ENCODE measurements at regions not wholly inside any gene's neighbourhood (a gene's known extent, or its start where the extent isn't known, plus 50 kb on each side); places are given as distances from the start of the nearest gene placed in this dataset.
"Not testable (repeated sequence)": the region's sequence is repeated elsewhere in the genome, so short reads cannot be mapped to it uniquely, and the experiment has no call there.

DNA sequence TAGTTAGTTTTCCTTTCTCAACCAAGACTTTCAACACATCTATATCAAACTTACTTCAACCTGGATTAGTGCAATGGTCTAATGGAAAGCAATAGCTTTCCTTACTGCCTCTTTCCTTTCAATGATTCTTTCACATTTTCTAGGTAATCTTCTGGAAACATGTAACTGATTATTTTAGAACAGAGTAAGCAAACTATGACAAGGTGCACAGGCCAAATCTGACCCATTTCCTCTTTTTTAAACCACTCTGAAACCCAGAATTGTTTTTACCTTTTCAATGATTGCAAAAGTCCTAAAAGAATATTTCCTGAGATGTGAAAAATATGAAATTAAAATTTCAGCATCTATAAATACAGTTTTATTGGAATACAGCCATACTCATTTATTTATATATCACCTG, 81.6 kb upstream of the TMTC2 start:
- H3K27ac ChIP-seq (ENCODE audit: low read depth, low read length), result no peak overlapping the region
- no peak for DNase-seq
- POLR2A ChIA-PET, result no interaction called here
- no peak overlapping the region for H3K4me3 Mint-ChIP-seq
- H3K27me3 Mint-ChIP-seq, result no peaks in the 10 kb centered on the region
- peaks cover 0 to 5% (median 2%) of the 10 kb centered on the region in 5 donors for H3K9me3 Mint-ChIP-seq
- H3K9me3 ChIP-seq (ENCODE audit: low read length), result no peaks in the 10 kb centered on the region
- H3K36me3 ChIP-seq (ENCODE audit: insufficient read depth, low read length), result no peaks in the 10 kb centered on the region
- H3K4me3 ChIP-seq (ENCODE audit: low read length), result no peak overlapping the region
- CTCF ChIA-PET, result no interaction called here
- no peaks in the 10 kb centered on the region for H3K4me1 ChIP-seq (ENCODE audit: insufficient read depth, low read length)
- H3K4me1 Mint-ChIP-seq, result no peaks in the 10 kb centered on the region
- H3K36me3 Mint-ChIP-seq, result no peaks in the 10 kb centered on the region
- H3K27me3 ChIP-seq (ENCODE audit: insufficient read depth, low read length, poor library complexity, severe bottlenecking), result no peaks in the 10 kb centered on the region
- no peak overlapping the region for H3K27ac Mint-ChIP-seq

DNA sequence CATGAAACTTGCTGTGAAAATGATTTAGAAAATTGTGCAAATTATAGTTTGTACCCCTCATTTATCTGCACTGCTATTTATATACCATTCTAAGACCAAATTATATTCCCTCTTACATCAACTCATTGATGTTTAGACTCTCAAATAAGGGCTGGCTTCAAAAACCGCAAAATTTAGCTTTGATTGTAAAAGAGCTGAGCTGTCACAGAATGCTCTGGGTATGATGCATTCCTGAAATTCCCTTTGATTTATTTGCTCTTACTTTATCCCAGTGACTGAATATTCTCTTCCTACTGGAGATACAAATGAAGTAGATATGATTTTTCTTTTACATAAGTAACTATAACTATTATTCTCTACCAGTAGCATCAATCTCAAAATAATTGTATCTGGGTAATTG, 78.0 kb upstream of the TMTC2 start:
- Histone ChIP-seq H3K4me1 (ENCODE audit: insufficient read depth, low read length) (no peaks in the 10 kb centered on the region), H3K9me3 (ENCODE audit: low read length) (no peaks in the 10 kb centered on the region), H3K27me3 (ENCODE audit: insufficient read depth, low read length, poor library complexity, severe bottlenecking) (no peaks in the 10 kb centered on the region), H3K36me3 (ENCODE audit: insufficient read depth, low read length) (no peaks in the 10 kb centered on the region), H3K27ac (ENCODE audit: low read depth, low read length) (no peak overlapping the region), H3K4me3 (ENCODE audit: low read length) (no peak overlapping the region)
- Mint-ChIP-seq H3K27me3 (no peaks in the 10 kb centered on the region), H3K4me3 (no peak overlapping the region), H3K27ac (no peak overlapping the region), H3K36me3 (no peaks in the 10 kb centered on the region), H3K9me3 (peaks cover 0 to 5% (median 2%) of the 10 kb centered on the region in 5 donors), H3K4me1 (no peaks in the 10 kb centered on the region)
- ChIA-PET CTCF (no interaction called here), POLR2A (no interaction called here)
- DNase-seq, result no peak

DNA sequence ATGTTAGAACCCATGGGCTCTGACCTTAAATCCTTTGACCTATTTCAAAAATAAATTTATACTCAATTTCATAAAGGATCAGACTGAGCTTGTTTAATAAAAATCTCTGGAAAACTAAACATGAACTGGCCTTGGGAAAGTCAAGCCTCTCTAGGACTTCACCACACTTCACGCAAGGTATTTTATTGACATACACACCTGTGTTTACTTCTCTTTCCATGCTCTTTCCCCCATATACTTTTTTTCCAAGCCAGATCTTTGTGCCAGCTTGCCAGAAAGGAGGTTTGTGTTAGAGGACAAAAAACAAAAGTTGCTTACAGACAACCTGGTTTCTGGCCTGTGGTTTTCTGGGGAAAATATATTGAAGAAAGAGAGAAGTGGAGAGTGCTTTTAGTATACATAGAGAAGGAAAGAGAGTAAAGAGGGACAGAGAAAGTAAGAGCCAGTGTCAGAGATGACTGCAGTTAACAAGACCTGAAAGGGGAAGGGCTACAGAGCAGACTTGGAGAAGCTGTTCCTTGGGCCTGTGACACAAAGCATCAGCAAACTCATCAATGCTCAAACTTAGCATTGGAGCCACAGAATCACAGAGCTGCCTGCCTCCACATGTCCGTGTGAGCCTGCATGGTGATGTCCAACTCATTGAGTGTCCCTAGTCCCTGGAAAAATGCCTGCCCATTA, 77.3 kb upstream of the TMTC2 start:
- no peaks in the 10 kb centered on the region for H3K36me3 ChIP-seq (ENCODE audit: insufficient read depth, low read length)
- H3K9me3 ChIP-seq (ENCODE audit: low read length), result no peaks in the 10 kb centered on the region
- Mint-ChIP-seq H3K27me3 (no peaks in the 10 kb centered on the region), H3K36me3 (no peaks in the 10 kb centered on the region), H3K4me3 (no peak overlapping the region), H3K27ac (no peak overlapping the region), H3K4me1 (no peaks in the 10 kb centered on the region), H3K9me3 (peaks cover 0 to 3% (median 2%) of the 10 kb centered on the region in 5 donors)
- no peak for DNase-seq
- H3K4me1 ChIP-seq (ENCODE audit: insufficient read depth, low read length), result no peaks in the 10 kb centered on the region
- ChIA-PET POLR2A (no interaction called here), CTCF (no interaction called here)
- H3K4me3 ChIP-seq (ENCODE audit: low read length), result no peak overlapping the region
- no peaks in the 10 kb centered on the region for H3K27me3 ChIP-seq (ENCODE audit: insufficient read depth, low read length, poor library complexity, severe bottlenecking)
- no peak overlapping the region for H3K27ac ChIP-seq (ENCODE audit: low read depth, low read length)

DNA sequence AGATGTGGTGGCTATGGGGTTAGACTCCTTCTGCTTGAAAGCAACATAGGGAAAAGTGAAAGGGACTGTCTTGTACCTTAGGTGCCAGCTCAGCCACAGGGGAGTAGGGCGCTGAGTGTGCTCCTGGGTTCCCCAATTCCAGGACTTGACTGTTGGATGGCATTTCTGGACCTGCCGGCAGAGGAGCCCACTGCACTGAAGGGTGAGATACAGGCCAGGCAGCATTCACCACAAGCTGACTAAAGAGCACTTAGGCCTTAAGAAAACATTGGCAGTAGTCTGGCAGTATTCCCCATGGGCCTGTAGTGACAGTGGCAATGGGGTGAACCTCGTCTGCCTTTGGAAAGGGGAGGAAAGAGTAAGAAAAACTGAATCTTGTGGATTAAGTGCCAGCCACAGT, 67.1 kb upstream of the TMTC2 start:
- no peak overlapping the region for H3K27ac Mint-ChIP-seq
- CTCF ChIA-PET, result no interaction called here
- no peak overlapping the region for H3K4me3 Mint-ChIP-seq
- no peaks in the 10 kb centered on the region for H3K36me3 Mint-ChIP-seq
- Histone ChIP-seq H3K4me1 (ENCODE audit: insufficient read depth, low read length) (no peaks in the 10 kb centered on the region), H3K9me3 (ENCODE audit: low read length) (no peaks in the 10 kb centered on the region), H3K4me3 (ENCODE audit: low read length) (no peak overlapping the region), H3K27ac (ENCODE audit: low read depth, low read length) (no peak overlapping the region), H3K36me3 (ENCODE audit: insufficient read depth, low read length) (no peaks in the 10 kb centered on the region), H3K27me3 (ENCODE audit: insufficient read depth, low read length, poor library complexity, severe bottlenecking) (no peaks in the 10 kb centered on the region)
- POLR2A ChIA-PET, result no interaction called here
- no peaks in the 10 kb centered on the region for H3K27me3 Mint-ChIP-seq
- H3K4me1 Mint-ChIP-seq, result no peaks in the 10 kb centered on the region
- DNase-seq, result no peak
- peaks cover 0 to 3% (median 0%) of the 10 kb centered on the region in 5 donors for H3K9me3 Mint-ChIP-seq

DNA sequence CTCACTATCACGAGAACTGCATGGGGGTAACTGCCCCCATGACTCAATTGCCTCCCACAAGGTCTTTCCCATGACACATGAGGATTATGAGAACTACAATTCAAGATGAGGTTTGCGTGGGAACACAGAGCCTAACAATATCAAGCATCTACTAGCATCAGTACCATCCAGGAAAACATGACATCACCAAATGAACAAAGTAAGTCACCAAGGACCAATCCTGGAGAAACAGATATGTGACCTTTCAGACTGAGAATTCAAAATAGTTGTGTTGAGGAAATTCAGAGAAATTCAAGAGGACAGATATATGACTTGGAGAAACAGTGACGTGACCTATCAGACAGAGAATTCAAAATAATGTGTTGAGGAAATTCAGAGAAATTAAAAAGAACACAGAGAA, 65.8 kb upstream of the TMTC2 start:
- Histone ChIP-seq H3K4me1 (ENCODE audit: insufficient read depth, low read length) (no peaks in the 10 kb centered on the region), H3K4me3 (ENCODE audit: low read length) (no peak overlapping the region), H3K36me3 (ENCODE audit: insufficient read depth, low read length) (no peaks in the 10 kb centered on the region), H3K9me3 (ENCODE audit: low read length) (no peaks in the 10 kb centered on the region), H3K27ac (ENCODE audit: low read depth, low read length) (no peak overlapping the region), H3K27me3 (ENCODE audit: insufficient read depth, low read length, poor library complexity, severe bottlenecking) (no peaks in the 10 kb centered on the region)
- no peaks in the 10 kb centered on the region for H3K9me3 Mint-ChIP-seq
- ChIA-PET CTCF (no interaction called here), POLR2A (no interaction called here)
- H3K27me3 Mint-ChIP-seq, result no peaks in the 10 kb centered on the region
- H3K36me3 Mint-ChIP-seq, result no peaks in the 10 kb centered on the region
- no peak overlapping the region for H3K4me3 Mint-ChIP-seq
- no peaks in the 10 kb centered on the region for H3K4me1 Mint-ChIP-seq
- H3K27ac Mint-ChIP-seq, result no peak overlapping the region
- DNase-seq, result no peak

DNA sequence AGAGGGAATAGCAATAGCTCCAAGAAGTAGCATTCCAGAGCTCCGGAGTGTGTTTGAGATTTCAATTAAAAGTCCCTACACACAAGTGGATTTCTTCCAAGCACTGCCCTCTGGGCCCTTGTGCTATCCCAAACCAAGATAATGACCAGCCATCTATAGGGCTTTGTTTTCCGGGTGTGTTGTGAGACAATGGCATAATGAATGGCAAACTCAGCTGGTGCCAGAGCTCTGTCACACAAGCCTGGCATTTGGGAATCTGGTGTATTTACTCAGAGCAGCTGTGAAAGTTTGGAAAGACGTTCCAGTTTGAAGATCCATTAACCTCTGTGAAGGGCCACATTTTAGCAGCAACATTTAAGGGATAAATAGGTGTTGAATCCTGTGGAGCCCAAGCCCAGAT, 61.2 kb upstream of the TMTC2 start:
- no peaks in the 10 kb centered on the region for H3K36me3 Mint-ChIP-seq
- Histone ChIP-seq H3K9me3 (ENCODE audit: low read length) (no peaks in the 10 kb centered on the region), H3K27ac (ENCODE audit: low read depth, low read length) (no peak overlapping the region), H3K27me3 (ENCODE audit: insufficient read depth, low read length, poor library complexity, severe bottlenecking) (no peaks in the 10 kb centered on the region), H3K4me3 (ENCODE audit: low read length) (no peak overlapping the region), H3K36me3 (ENCODE audit: insufficient read depth, low read length) (no peaks in the 10 kb centered on the region), H3K4me1 (ENCODE audit: insufficient read depth, low read length) (no peaks in the 10 kb centered on the region)
- H3K4me3 Mint-ChIP-seq, result no peak overlapping the region
- ChIA-PET POLR2A (no interaction called here), CTCF (no interaction called here)
- H3K9me3 Mint-ChIP-seq, result no peaks in the 10 kb centered on the region
- H3K27me3 Mint-ChIP-seq, result peaks cover 0 to 1% of the 10 kb centered on the region in 2 donors
- no peaks in the 10 kb centered on the region for H3K4me1 Mint-ChIP-seq
- H3K27ac Mint-ChIP-seq, result no peak overlapping the region
- no peak for DNase-seq

DNA sequence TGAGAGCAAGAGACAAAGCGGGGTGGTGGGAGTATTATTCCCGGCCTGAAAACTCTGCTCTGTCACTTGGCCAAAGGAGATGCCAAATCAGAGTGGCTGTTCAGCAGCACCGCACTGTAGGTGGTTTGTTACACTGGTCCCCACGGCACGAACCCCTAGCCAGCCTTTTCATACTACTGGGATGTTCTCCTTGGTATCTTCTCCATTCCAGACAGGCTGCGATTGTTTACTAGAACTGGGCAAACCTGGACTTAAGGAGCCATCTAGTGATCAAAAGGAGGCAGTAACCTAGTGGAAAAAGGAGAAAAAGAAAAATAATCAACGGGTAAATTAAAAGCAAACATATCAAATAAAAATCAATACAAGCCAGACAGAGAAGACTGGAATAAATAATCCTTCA, 58.9 kb upstream of the TMTC2 start:
- peaks cover 0 to 3% (median 3%) of the 10 kb centered on the region in 5 donors for H3K9me3 Mint-ChIP-seq
- no peaks in the 10 kb centered on the region for H3K4me1 Mint-ChIP-seq
- no peaks in the 10 kb centered on the region for H3K9me3 ChIP-seq (ENCODE audit: low read length)
- no peaks in the 10 kb centered on the region for H3K36me3 ChIP-seq (ENCODE audit: insufficient read depth, low read length)
- no peaks in the 10 kb centered on the region for H3K27me3 ChIP-seq (ENCODE audit: insufficient read depth, low read length, poor library complexity, severe bottlenecking)
- no peak overlapping the region for H3K4me3 ChIP-seq (ENCODE audit: low read length)
- ChIA-PET CTCF (no interaction called here), POLR2A (no interaction called here)
- no peak overlapping the region for H3K4me3 Mint-ChIP-seq
- no peak overlapping the region for H3K27ac Mint-ChIP-seq
- H3K36me3 Mint-ChIP-seq, result no peaks in the 10 kb centered on the region
- no peak for DNase-seq
- H3K27ac ChIP-seq (ENCODE audit: low read depth, low read length), result no peak overlapping the region
- H3K27me3 Mint-ChIP-seq, result peaks cover 0 to 2% of the 10 kb centered on the region in 2 donors
- H3K4me1 ChIP-seq (ENCODE audit: insufficient read depth, low read length), result no peaks in the 10 kb centered on the region

DNA sequence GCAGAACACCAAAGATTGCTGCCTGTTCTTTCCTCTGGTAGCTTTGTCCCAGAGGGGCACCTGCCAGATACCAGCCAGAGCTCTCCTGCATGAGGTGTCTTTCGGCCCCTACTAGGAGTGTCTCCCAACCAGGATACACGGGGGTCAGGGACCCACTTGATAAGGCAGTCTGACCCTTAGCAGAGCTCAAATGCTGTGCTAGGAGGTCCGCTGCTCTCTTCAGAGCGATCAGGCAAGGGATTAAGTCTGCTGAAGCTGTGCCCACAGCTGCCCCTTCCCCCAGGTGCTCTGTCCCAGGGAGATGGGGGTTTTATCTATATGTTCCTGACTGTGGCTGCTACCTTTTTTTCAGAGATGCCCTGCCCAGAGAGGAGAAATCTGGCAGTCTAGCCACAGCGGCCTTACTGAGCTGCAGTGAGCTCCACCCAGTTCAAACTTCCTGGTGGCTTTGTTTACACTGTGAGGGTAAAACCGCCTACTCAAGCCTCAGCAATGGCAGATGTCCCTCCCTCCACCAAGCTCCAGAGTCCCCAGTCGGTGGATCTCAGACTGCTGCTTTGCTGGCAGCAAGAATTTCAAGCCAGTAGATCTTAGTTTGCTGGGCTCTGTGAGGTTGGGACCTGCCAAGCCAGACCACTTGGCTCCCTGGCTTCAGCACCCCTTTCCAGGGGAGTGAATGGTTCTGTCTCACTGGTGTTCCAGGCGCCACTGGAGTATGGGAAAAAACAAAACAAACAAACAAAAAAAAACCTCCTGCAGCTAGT, 52.0 kb upstream of the TMTC2 start:
- POLR2A ChIA-PET; H3K4me3 Mint-ChIP-seq; H3K36me3 Mint-ChIP-seq; H3K27ac ChIP-seq (ENCODE audit: low read depth, low read length); H3K9me3 ChIP-seq (ENCODE audit: low read length); H3K36me3 ChIP-seq (ENCODE audit: insufficient read depth, low read length); H3K4me1 ChIP-seq (ENCODE audit: insufficient read depth, low read length); H3K27me3 Mint-ChIP-seq; H3K4me1 Mint-ChIP-seq; H3K27ac Mint-ChIP-seq; CTCF ChIA-PET; DNase-seq; H3K9me3 Mint-ChIP-seq; H3K27me3 ChIP-seq (ENCODE audit: insufficient read depth, low read length, poor library complexity, severe bottlenecking); H3K4me3 ChIP-seq (ENCODE audit: low read length): not testable (repeated sequence)
